Neural cell (in vitro differentiated cells): ENCODE measurements at regions not wholly inside any gene's neighbourhood (a gene's known extent, or its start where the extent isn't known, plus 50 kb on each side); places are given as distances from the start of the nearest gene placed in this dataset.

Source experiments
- H2AFZ ChIP-seq: fragments of 200-600, 300-800 bp; sonication (generic), shearing (Covaris generic); 2 replicates; pipeline ENCODE4 v1.6.0; 2014; ENCODE audit warnings: low read depth, mild to moderate bottlenecking, antibody characterized with exemption, low read length, moderate library complexity
- H3F3A ChIP-seq: fragments of 200-600 bp; shearing (Covaris generic); 2 replicates; pipeline ENCODE4 v1.6.1; 2016; ENCODE audit warnings: mild to moderate bottlenecking, moderate library complexity, mixed read lengths, antibody characterized with exemption, low read length; ENCODE audit not compliant: insufficient read depth, poor library complexity, severe bottlenecking
- H3K27ac ChIP-seq: fragments of 200-600, 300-800 bp; sonication (generic), shearing (Covaris generic); 2 replicates; pipeline ENCODE4 v1.5.1; 2014; ENCODE audit warnings: mild to moderate bottlenecking, low read length, moderate library complexity
- H3K27me3 ChIP-seq: fragments of 300-800, 200-600 bp; sonication (generic), shearing (Covaris generic); 2 replicates; pipeline ENCODE4 v1.6.0; 2014; ENCODE audit warnings: mild to moderate bottlenecking, low read depth, low read length, moderate library complexity; ENCODE audit not compliant: insufficient read depth
- H3K36me3 ChIP-seq: fragments of 300-800, 200-600 bp; sonication (generic), shearing (Covaris generic); 2 replicates; pipeline ENCODE4 v1.5.1; 2014; ENCODE audit warnings: mild to moderate bottlenecking, antibody characterized with exemption, low read length, moderate library complexity; ENCODE audit not compliant: insufficient read depth
- H3K4me2 ChIP-seq: fragments of 300-800, 200-600 bp; sonication (generic), shearing (Covaris generic); 2 replicates; pipeline ENCODE4 v1.6.0; 2014; ENCODE audit warnings: mild to moderate bottlenecking, low read length
- H3K4me3 ChIP-seq: fragments of 300-800, 200-600 bp; sonication (generic), shearing (Covaris generic); 2 replicates; pipeline ENCODE4 v1.5.1; 2014; ENCODE audit warnings: mild to moderate bottlenecking, low read length, moderate library complexity
- H3K79me2 ChIP-seq: fragments of 200-600 bp; shearing (Covaris generic); replicated peaks from 2 replicates; pipeline ENCODE4 v1.6.0; 2014; ENCODE audit warnings: mild to moderate bottlenecking, low read length, moderate library complexity; ENCODE audit not compliant: insufficient read depth
- H3K9ac ChIP-seq: fragments of 300-800, 200-600 bp; sonication (generic), shearing (Covaris generic); 2 replicates; pipeline ENCODE4 v1.6.1; 2016; ENCODE audit warnings: mild to moderate bottlenecking, low read length, mixed read lengths
- H3K9me2 ChIP-seq: fragments of 200-600 bp; shearing (Covaris generic); 2 replicates; pipeline ENCODE4 v1.6.1; 2016; ENCODE audit warnings: mild to moderate bottlenecking, low read length, mixed read lengths; ENCODE audit not compliant: insufficient read depth
- H3K9me3 ChIP-seq: fragments of 200-600, 300-800 bp; sonication (generic), shearing (Covaris generic); 2 replicates; pipeline ENCODE4 v1.6.1; 2016; ENCODE audit warnings: mild to moderate bottlenecking, mixed run types, low read length, moderate library complexity, mixed read lengths
- H4K20me1 ChIP-seq: fragments of 200-600 bp; shearing (Covaris generic); 2 replicates; pipeline ENCODE4 v1.6.1; 2016; ENCODE audit warnings: mild to moderate bottlenecking, mixed run types; ENCODE audit not compliant: insufficient read depth
- EP300 ChIP-seq: fragments of 450-650 bp; conservative IDR thresholded peaks from 2 replicates; pipeline ENCODE4 v1.6.1; 2014; ENCODE audit warnings: antibody characterized with exemption, mild to moderate bottlenecking, moderate library complexity; ENCODE audit not compliant: poor library complexity, severe bottlenecking
- EZH2 ChIP-seq: fragments of 200-600, 300-800 bp; shearing (Covaris generic), sonication (generic); IDR thresholded peaks from 2 replicates; pipeline ENCODE4 v1.6.1; 2014; ENCODE audit warnings: antibody characterized with exemption, low read length, borderline replicate concordance, mild to moderate bottlenecking; ENCODE audit not compliant: insufficient read depth, poor library complexity, severe bottlenecking
- MXI1 ChIP-seq: fragments of 450-650 bp; conservative IDR thresholded peaks from 2 replicates; pipeline ENCODE4 v1.6.1; 2014; ENCODE audit warnings: antibody characterized with exemption, mild to moderate bottlenecking; ENCODE audit not compliant: poor library complexity, severe bottlenecking
- POLR2AphosphoS5 ChIP-seq: IDR thresholded peaks from 2 replicates; pipeline ENCODE4 v1.6.1; 2012
- RAD21 ChIP-seq: fragments of 450-650 bp; conservative IDR thresholded peaks from 2 replicates; pipeline ENCODE4 v1.6.1; 2014; ENCODE audit warnings: antibody characterized with exemption, mild to moderate bottlenecking, moderate library complexity
- REST ChIP-seq: IDR thresholded peaks from 2 replicates; pipeline ENCODE4 v1.6.1; 2012; ENCODE audit warnings: borderline replicate concordance
- SMC3 ChIP-seq: fragments of 450-650 bp; conservative IDR thresholded peaks from 2 replicates; pipeline ENCODE4 v1.6.1; 2014; ENCODE audit warnings: antibody characterized with exemption, mild to moderate bottlenecking, moderate library complexity; ENCODE audit not compliant: poor library complexity
- TAF1 ChIP-seq: IDR thresholded peaks from 2 replicates; pipeline ENCODE4 v1.6.1; 2012; ENCODE audit warnings: low read depth
- TF ChIP-seq, protein P1 (sequence below): fragments of 450-650 bp; IDR thresholded peaks from 2 replicates; pipeline ENCODE4 v1.5.1; 2014; ENCODE audit warnings: antibody characterized with exemption, mild to moderate bottlenecking, moderate library complexity; ENCODE audit not compliant: poor library complexity, severe bottlenecking

- Histone ChIP-seq H3K9ac (no peak overlapping the region), H4K20me1 (no peaks in the 10 kb centered on the region), H3K27me3 (peaks cover 100% of the 10 kb centered on the region), H3K4me3 (peak overlapping the region; percentile 34), H2AFZ (no peak overlapping the region), H3K79me2 (no peaks in the 10 kb centered on the region), H3K36me3 (no peaks in the 10 kb centered on the region), H3K9me2 (no peaks in the 10 kb centered on the region), H3K4me2 (no peak overlapping the region), H3F3A (no peaks in the 10 kb centered on the region), H3K27ac (no peak overlapping the region), H3K9me3 (no peaks in the 10 kb centered on the region)
- TF ChIP-seq, protein P1, sequence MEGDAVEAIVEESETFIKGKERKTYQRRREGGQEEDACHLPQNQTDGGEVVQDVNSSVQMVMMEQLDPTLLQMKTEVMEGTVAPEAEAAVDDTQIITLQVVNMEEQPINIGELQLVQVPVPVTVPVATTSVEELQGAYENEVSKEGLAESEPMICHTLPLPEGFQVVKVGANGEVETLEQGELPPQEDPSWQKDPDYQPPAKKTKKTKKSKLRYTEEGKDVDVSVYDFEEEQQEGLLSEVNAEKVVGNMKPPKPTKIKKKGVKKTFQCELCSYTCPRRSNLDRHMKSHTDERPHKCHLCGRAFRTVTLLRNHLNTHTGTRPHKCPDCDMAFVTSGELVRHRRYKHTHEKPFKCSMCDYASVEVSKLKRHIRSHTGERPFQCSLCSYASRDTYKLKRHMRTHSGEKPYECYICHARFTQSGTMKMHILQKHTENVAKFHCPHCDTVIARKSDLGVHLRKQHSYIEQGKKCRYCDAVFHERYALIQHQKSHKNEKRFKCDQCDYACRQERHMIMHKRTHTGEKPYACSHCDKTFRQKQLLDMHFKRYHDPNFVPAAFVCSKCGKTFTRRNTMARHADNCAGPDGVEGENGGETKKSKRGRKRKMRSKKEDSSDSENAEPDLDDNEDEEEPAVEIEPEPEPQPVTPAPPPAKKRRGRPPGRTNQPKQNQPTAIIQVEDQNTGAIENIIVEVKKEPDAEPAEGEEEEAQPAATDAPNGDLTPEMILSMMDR = no peak
- TF ChIP-seq EP300 = no peak
- TF ChIP-seq REST = no peak
- no peak for TF ChIP-seq MXI1
- TF ChIP-seq EZH2 = peak; percentile 93
- TF ChIP-seq RAD21 = no peak
- TF ChIP-seq SMC3 = no peak
- TF ChIP-seq POLR2AphosphoS5 = no peak
Observed at GRCh38 chr15:96416218-96416933, 85.9 kb downstream of the NR2F2 start.

DNA sequence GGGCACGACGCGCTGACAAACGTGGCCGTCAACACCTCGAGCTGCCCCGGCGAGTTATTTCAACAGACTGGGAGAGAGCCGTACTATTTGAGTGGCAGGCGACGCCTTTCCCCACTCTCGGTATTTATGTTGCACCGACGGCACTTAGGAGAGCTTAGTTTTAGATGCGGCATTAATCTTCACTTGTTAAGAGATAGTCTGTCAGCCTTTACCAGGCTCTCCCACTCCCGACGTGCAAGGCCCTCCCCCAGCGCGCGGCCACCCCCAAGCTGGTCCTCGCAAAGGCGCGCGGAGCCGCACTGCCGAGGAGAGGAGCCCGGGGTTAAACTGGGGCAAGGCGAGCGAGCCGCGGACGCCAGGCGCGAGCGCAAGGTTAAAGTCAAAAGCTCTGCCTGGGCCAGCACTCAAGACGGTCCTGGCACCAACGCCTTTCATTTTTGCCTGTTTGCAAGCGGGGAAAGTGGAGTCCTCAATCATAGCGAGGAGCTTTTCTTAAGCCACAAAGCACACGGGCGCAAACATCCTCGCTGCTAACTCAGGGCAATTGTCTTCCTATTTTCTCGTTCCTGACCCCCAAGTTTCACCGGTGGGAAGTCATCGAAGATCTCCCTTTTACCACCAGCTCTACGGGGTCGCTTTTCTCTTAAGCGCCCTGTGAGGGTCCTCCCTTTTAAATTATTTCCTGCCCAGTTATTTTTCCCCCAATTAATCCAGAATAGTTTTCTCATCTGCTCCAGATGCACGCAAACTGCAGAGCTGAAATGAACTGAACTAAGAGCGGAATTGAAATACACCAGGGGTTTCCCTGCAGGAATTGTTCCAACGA is 86.6 kb downstream of the NR2F2 start:
- H3K9ac ChIP-seq = no peak overlapping the region
- H3K9me3 ChIP-seq = no peaks in the 10 kb centered on the region
- no peaks in the 10 kb centered on the region for H3K9me2 ChIP-seq
- no peak overlapping the region for H3K4me2 ChIP-seq
- no peaks in the 10 kb centered on the region for H4K20me1 ChIP-seq
- H3K4me3 ChIP-seq = peak overlapping the region; percentile 34
- H3F3A ChIP-seq = no peaks in the 10 kb centered on the region
- no peaks in the 10 kb centered on the region for H3K79me2 ChIP-seq
- H3K27ac ChIP-seq = no peak overlapping the region
- TF ChIP-seq, protein P1 = no peak
- TF ChIP-seq EP300 = no peak
- no peak for TF ChIP-seq RAD21
- TF ChIP-seq SMC3 = no peak
- TF ChIP-seq REST = no peak
- no peak for TF ChIP-seq POLR2AphosphoS5
- no peak for TF ChIP-seq TAF1
- TF ChIP-seq MXI1 = no peak
- TF ChIP-seq EZH2 = no peak
- H2AFZ ChIP-seq = no peak overlapping the region
- peaks cover 100% of the 10 kb centered on the region for H3K27me3 ChIP-seq
- H3K36me3 ChIP-seq = no peaks in the 10 kb centered on the region
